Esophagus muscularis mucosa (tissue), 4 donors: ENCODE measurements at regions not wholly inside any gene's neighbourhood (a gene's known extent, or its start where the extent isn't known, plus 50 kb on each side); places are given as distances from the start of the nearest gene placed in this dataset.

Experiments
- DNase-seq: peaks from one replicate; pipeline ENCODE4 v3.0.0-alpha.2; 2017; ENCODE audit errors: extremely low spot score
- H3K27ac ChIP-seq, 4 donors: fragments of 200-600 bp; sonication (generic); replicated peaks in 1 of 4; 1 replicate in 3 of 4; 2 replicates in 1 of 4; pipeline ENCODE4 v1.5.1; 2016 to 2019; ENCODE audit warnings: mild to moderate bottlenecking in 1 of 4
- H3K27me3 ChIP-seq, 4 donors: fragments of 200-600 bp; sonication (generic); one replicate each; pipeline versions ENCODE4 v1.5.1 to v1.6.0; 2016 to 2019
- H3K36me3 ChIP-seq, 4 donors: fragments of 200-600 bp; sonication (generic); one replicate each; pipeline ENCODE4 v1.5.1; 2016 to 2019
- H3K4me1 ChIP-seq, 4 donors: fragments of 200-600 bp; sonication (generic); one replicate each; pipeline ENCODE4 v1.5.1; 2016 to 2019
- H3K4me3 ChIP-seq, 4 donors: fragments of 200-600 bp; sonication (generic); 1 replicate in 2 of 4; 2 replicates in 2 of 4; pipeline ENCODE4 v1.5.1; 2016 to 2019; ENCODE audit warnings: mild to moderate bottlenecking in 4 of 4, moderate library complexity in 1 of 4
- H3K9me3 ChIP-seq, 4 donors: fragments of 200-600 bp; sonication (generic); 1 replicate in 3 of 4; 2 replicates in 1 of 4; pipeline ENCODE4 v1.5.1; 2016 to 2019
- CTCF ChIP-seq, 3 experiments: fragments of 200-600 bp in 2 of 3; fragments of 450-650 bp in 1 of 3; sonication (generic) in 2 of 3; IDR thresholded peaks; one replicate each; pipeline ENCODE4 v1.5.1; 2017 to 2019; ENCODE audit warnings: antibody characterized with exemption in 3 of 3, mild to moderate bottlenecking in 2 of 3, moderate library complexity in 1 of 3
- EP300 ChIP-seq: sonication (generic); formaldehyde crosslinking; IDR thresholded peaks from one replicate; pipeline ENCODE4 v1.6.1; 2017; ENCODE audit warnings: antibody characterized with exemption
- POLR2A ChIP-seq: fragments of 450-650 bp; IDR thresholded peaks from one replicate; pipeline ENCODE4 v1.6.1; 2017; ENCODE audit warnings: antibody characterized with exemption, moderate library complexity, mild to moderate bottlenecking, low read depth
- POLR2AphosphoS5 ChIP-seq, 2 donors: sonication (generic); formaldehyde crosslinking; IDR thresholded peaks; one replicate each; pipeline ENCODE4 v1.6.1; 2017; ENCODE audit warnings: antibody characterized with exemption in 2 of 2
- WGBS: methylation state at CpG from one replicate; pipeline ENCODE4 v1.1.5; 2018; 5-methylcytosine and 5-hydroxymethylcytosine counted together
- intact Hi-C: fragments of 100-400 bp; cut with DNase I; formaldehyde crosslinking; loops from one replicate; pipeline ENCODE4 v1.15.1; 2023

- H3K27ac ChIP-seq, result peak overlapping the region in 1 of 4 donors; percentile 27
- no peak for DNase-seq
- peaks cover 0 to 15% (median 5%) of the 10 kb centered on the region in 4 donors for H3K4me1 ChIP-seq
- 48% methylated on average over 2 of the region's 2 CpGs for WGBS
- no peak for TF ChIP-seq EP300
- no peak for TF ChIP-seq POLR2AphosphoS5 (IDR thresholded peaks at IDR 0.05)
- TF ChIP-seq POLR2A, result no peak
- no peak for TF ChIP-seq CTCF (IDR thresholded peaks at IDR 0.05)
- no peaks in the 10 kb centered on the region for H3K27me3 ChIP-seq
- intact Hi-C loops, result no loop called here
- peaks cover 0 to 10% (median 4%) of the 10 kb centered on the region in 4 donors for H3K9me3 ChIP-seq
- no peaks in the 10 kb centered on the region for H3K36me3 ChIP-seq
- H3K4me3 ChIP-seq, result no peak overlapping the region
Observed at GRCh38 chr12:41944216-41944615, 200.5 kb downstream of the GXYLT1 start.

GRCh38 chr12:41943671-41944070 is 201.0 kb downstream of the GXYLT1 start:
- Histone ChIP-seq H3K9me3 (peaks cover 0 to 10% (median 4%) of the 10 kb centered on the region in 4 donors), H3K27me3 (no peaks in the 10 kb centered on the region), H3K4me1 (peaks cover 0 to 15% (median 5%) of the 10 kb centered on the region in 4 donors), H3K27ac (no peak overlapping the region), H3K4me3 (no peak overlapping the region), H3K36me3 (no peaks in the 10 kb centered on the region)
- no peak for DNase-seq
- TF ChIP-seq CTCF (IDR thresholded peaks at IDR 0.05) (no peak), POLR2A (no peak), EP300 (no peak), POLR2AphosphoS5 (IDR thresholded peaks at IDR 0.05) (no peak)
- intact Hi-C loops, result no loop called here

- H3K27ac ChIP-seq, result no peak overlapping the region
- no peaks in the 10 kb centered on the region for H3K27me3 ChIP-seq
- DNase-seq, result no peak
- intact Hi-C loops, result no loop called here
- no peak overlapping the region for H3K4me3 ChIP-seq
- TF ChIP-seq POLR2A (no peak), CTCF (IDR thresholded peaks at IDR 0.05) (no peak), POLR2AphosphoS5 (IDR thresholded peaks at IDR 0.05) (no peak), EP300 (no peak)
- no peaks in the 10 kb centered on the region for H3K36me3 ChIP-seq
- H3K4me1 ChIP-seq, result peaks cover 0 to 15% (median 5%) of the 10 kb centered on the region in 4 donors
- H3K9me3 ChIP-seq, result peaks cover 0 to 10% (median 4%) of the 10 kb centered on the region in 4 donors
Observed at GRCh38 chr12:41942354-41942753, 202.3 kb downstream of the GXYLT1 start.

GRCh38 chr12:41941079-41941478 is 203.6 kb downstream of the GXYLT1 start:
- Histone ChIP-seq H3K4me3 (no peak overlapping the region), H3K9me3 (peaks cover 0 to 5% (median 2%) of the 10 kb centered on the region in 4 donors), H3K27ac (no peak overlapping the region), H3K36me3 (no peaks in the 10 kb centered on the region), H3K27me3 (no peaks in the 10 kb centered on the region), H3K4me1 (peaks cover 0 to 15% (median 5%) of the 10 kb centered on the region in 4 donors)
- WGBS, result 91% methylated on average over 2 of the region's 2 CpGs
- intact Hi-C loops, result no loop called here
- no peak for DNase-seq
- no peak for TF ChIP-seq POLR2AphosphoS5 (IDR thresholded peaks at IDR 0.05)
- TF ChIP-seq EP300, result no peak
- TF ChIP-seq CTCF (IDR thresholded peaks at IDR 0.05), result no peak
- TF ChIP-seq POLR2A, result no peak

GRCh38 chr12:41940571-41940970 is 204.1 kb downstream of the GXYLT1 start:
- Histone ChIP-seq H3K9me3 (peaks cover 0 to under 1% (median 0%) of the 10 kb centered on the region in 4 donors), H3K4me3 (no peak overlapping the region), H3K27ac (no peak overlapping the region), H3K4me1 (peaks cover 0 to 15% (median 5%) of the 10 kb centered on the region in 4 donors), H3K27me3 (no peaks in the 10 kb centered on the region), H3K36me3 (no peaks in the 10 kb centered on the region)
- 94% methylated on average over 1 of the region's 1 CpG for WGBS
- intact Hi-C loops, result no loop called here
- no peak for TF ChIP-seq EP300
- DNase-seq, result no peak
